Tibial artery (tissue), 4 donors: ENCODE measurements at regions not wholly inside any gene's neighbourhood (a gene's known extent, or its start where the extent isn't known, plus 50 kb on each side); places are given as distances from the start of the nearest gene placed in this dataset.

Experiments used
- DNase-seq, 2 donors: peaks; one replicate each; pipeline ENCODE4 v3.0.0-alpha.2; 2019
- H3K27ac ChIP-seq, 2 donors: fragments of 200-600 bp; sonication (generic) in 1 of 2; 1 replicate in 1 of 2; 2 replicates in 1 of 2; pipeline ENCODE4 v1.5.1; 2018 to 2019; ENCODE audit warnings: mild to moderate bottlenecking in 1 of 2
- H3K27me3 ChIP-seq, 2 donors: fragments of 200-600 bp; sonication (generic) in 1 of 2; one replicate each; pipeline versions ENCODE4 v1.5.1 to v1.6.0; 2016 to 2019
- H3K36me3 ChIP-seq, 3 donors: fragments of 200-600 bp; sonication (generic) in 2 of 3; one replicate each; pipeline ENCODE4 v1.5.1; 2016 to 2019; ENCODE audit warnings: mild to moderate bottlenecking in 2 of 3
- H3K4me1 ChIP-seq, 4 donors: fragments of 200-600 bp; sonication (generic) in 2 of 4; 1 replicate in 3 of 4; 2 replicates in 1 of 4; pipeline ENCODE4 v1.5.1; 2016 to 2019
- H3K4me3 ChIP-seq, 2 donors: fragments of 200-600 bp; sonication (generic) in 1 of 2; 1 replicate in 1 of 2; 2 replicates in 1 of 2; pipeline ENCODE4 v1.5.1; 2018 to 2019; ENCODE audit warnings: mild to moderate bottlenecking in 2 of 2
- H3K9me3 ChIP-seq, 3 donors: fragments of 200-600 bp; sonication (generic) in 1 of 3; one replicate each; pipeline ENCODE4 v1.5.1; 2016 to 2019
- CTCF ChIP-seq, 2 experiments: fragments of 200-600 bp in 1 of 2; fragments of 450-650 bp in 1 of 2; IDR thresholded peaks; one replicate each; pipeline ENCODE4 v1.5.1; 2017 to 2019; ENCODE audit warnings: antibody characterized with exemption in 2 of 2, mild to moderate bottlenecking in 1 of 2, moderate library complexity in 1 of 2
- intact Hi-C: fragments of 100-400 bp; cut with DNase I; formaldehyde crosslinking; loops from one replicate; pipeline ENCODE4 v1.15.0; 2023; ENCODE audit warnings: low total_unique reads

DNA sequence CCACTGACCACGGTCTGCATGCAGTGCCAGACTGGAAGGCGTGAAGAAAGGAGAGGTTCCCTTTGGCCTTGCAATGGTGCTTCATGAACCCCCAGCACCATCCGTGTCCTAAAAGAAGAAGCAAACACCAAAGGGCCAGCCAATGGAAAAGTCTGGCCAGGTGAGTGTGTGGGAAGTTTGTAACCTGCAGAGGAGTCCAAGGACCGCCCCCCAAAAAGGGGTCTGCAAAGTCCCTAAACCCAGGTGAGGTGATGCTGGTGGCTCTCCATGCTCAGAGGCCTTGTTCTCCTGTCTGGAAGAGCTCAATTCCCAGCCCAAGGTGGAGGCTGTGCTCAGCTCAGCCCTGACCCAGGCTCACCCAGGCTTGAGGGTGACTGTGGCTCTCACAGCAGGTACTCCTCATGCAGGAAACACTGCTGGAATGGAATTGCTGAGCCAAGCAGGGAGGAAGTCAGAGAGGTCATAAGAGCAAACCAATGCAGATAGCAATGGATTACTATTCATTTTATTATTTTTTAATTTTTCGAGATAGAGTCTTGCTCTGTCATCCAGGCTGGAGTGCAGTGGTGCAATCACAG, 52.4 kb upstream of the NANOS1 start:
- Histone ChIP-seq H3K4me1 (no peaks in the 10 kb centered on the region), H3K27me3 (peaks cover 0 to 6% of the 10 kb centered on the region in 2 donors), H3K36me3 (no peaks in the 10 kb centered on the region), H3K9me3 (peaks cover 0 to 9% (median 7%) of the 10 kb centered on the region in 3 donors), H3K4me3 (no peak overlapping the region), H3K27ac (no peak overlapping the region)
- no peak for TF ChIP-seq CTCF (IDR thresholded peaks at IDR 0.05)
- DNase-seq: no peak
- intact Hi-C loops: no loop called here

GRCh38 chr10:118977835-118978234, 51.7 kb upstream of the NANOS1 start:
- Histone ChIP-seq H3K4me3 (no peak overlapping the region), H3K27me3 (peaks cover 0 to 6% of the 10 kb centered on the region in 2 donors)

DNA sequence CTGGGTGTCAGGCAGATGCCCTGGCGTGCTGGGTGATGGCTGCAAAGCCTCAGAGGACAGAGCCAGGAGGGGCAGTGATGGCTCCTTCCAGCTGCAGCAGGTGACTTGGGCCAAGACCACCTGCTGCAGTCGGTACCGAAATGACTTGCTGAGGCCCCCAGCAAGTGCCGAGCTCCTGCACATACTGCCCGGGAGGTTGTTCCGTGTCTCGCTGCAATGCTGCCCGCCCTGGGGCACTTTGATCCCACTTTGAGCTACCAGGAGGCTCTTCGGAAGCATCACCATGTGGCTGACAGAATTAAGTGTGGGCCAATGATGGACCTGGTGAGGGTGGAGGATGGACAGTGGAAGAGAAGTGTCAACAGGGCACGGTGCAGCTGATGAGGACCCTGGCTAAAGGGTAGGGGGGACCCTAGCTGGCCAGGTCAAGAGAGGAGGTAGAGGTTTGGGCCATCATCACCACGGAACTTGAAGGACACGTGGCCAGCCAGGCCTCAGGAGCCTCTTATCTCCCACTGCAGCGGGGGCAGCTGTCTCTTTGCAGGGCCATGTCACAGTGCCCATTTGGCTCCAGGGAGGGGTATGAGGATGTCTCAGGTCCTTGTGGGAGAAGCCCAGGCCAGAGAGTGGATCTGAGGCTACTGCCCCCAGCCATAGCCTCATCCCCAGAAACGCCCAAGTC, 51.1 kb upstream of the NANOS1 start:
- TF ChIP-seq CTCF (IDR thresholded peaks at IDR 0.05): no peak
- Histone ChIP-seq H3K27me3 (peaks cover 0 to 6% of the 10 kb centered on the region in 2 donors), H3K4me3 (no peak overlapping the region), H3K9me3 (peaks cover 0 to 8% (median 7%) of the 10 kb centered on the region in 3 donors), H3K36me3 (no peaks in the 10 kb centered on the region), H3K4me1 (no peaks in the 10 kb centered on the region), H3K27ac (no peak overlapping the region)
- intact Hi-C loops: no loop called here
- DNase-seq: no peak

More at GRCh38 chr10:118977835-118978234, 51.7 kb upstream of the NANOS1 start:
- Histone ChIP-seq H3K4me1 (no peaks in the 10 kb centered on the region), H3K27ac (no peak overlapping the region), H3K9me3 (peaks cover 0 to 9% (median 7%) of the 10 kb centered on the region in 3 donors), H3K36me3 (no peaks in the 10 kb centered on the region)
- peak in 1 of 2 donors; percentile 45 for DNase-seq
- no peak for TF ChIP-seq CTCF (IDR thresholded peaks at IDR 0.05)
- intact Hi-C loops: no loop called here

GRCh38 chr10:118978998-118979350, 50.5 kb upstream of the NANOS1 start:
- peaks cover 0 to 6% of the 10 kb centered on the region in 2 donors for H3K27me3 ChIP-seq
- DNase-seq: peak in 1 of 2 donors; percentile 10
- TF ChIP-seq CTCF (IDR thresholded peaks at IDR 0.05): no peak
- H3K4me3 ChIP-seq: no peak overlapping the region
- H3K27ac ChIP-seq: no peak overlapping the region
- no peaks in the 10 kb centered on the region for H3K4me1 ChIP-seq
- H3K36me3 ChIP-seq: no peaks in the 10 kb centered on the region
- H3K9me3 ChIP-seq: peaks cover 0 to 3% (median 2%) of the 10 kb centered on the region in 3 donors
- intact Hi-C loops: no loop called here

- DNase-seq: peak in 1 of 2 donors; percentile 23
- Histone ChIP-seq H3K36me3 (no peaks in the 10 kb centered on the region), H3K9me3 (peaks cover 0 to 3% (median 0%) of the 10 kb centered on the region in 3 donors), H3K4me1 (no peaks in the 10 kb centered on the region), H3K4me3 (no peak overlapping the region), H3K27ac (no peak overlapping the region), H3K27me3 (peaks cover 0 to 6% of the 10 kb centered on the region in 2 donors)
- TF ChIP-seq CTCF (IDR thresholded peaks at IDR 0.05): no peak
- intact Hi-C loops: no loop called here
Measured at GRCh38 chr10:118979661-118980060, 49.9 kb upstream of the NANOS1 start.
